H9 (cell line): ENCODE measurements at regions not wholly inside any gene's neighbourhood (a gene's known extent, or its start where the extent isn't known, plus 50 kb on each side); places are given as distances from the start of the nearest gene placed in this dataset.

Experiments used
- DNase-seq: peaks from one replicate; pipeline ENCODE4 v3.0.0-alpha.2; 2017
- H2AFZ ChIP-seq: one replicate; pipeline ENCODE4 v1.6.1; 2013; ENCODE audit warnings: mild to moderate bottlenecking, low read length, control low read depth, moderate library complexity
- H2AK5ac ChIP-seq: 2 replicates; pipeline ENCODE4 v1.6.1; 2013; ENCODE audit warnings: low read length, control low read depth, mixed read lengths; ENCODE audit not compliant: insufficient read length
- H2BK120ac ChIP-seq: one replicate; pipeline ENCODE4 v1.6.1; 2013; ENCODE audit warnings: low read depth, mild to moderate bottlenecking, low read length, control low read depth, inconsistent platforms; ENCODE audit not compliant: poor library complexity, severe bottlenecking
- H2BK12ac ChIP-seq: 2 replicates; pipeline ENCODE4 v1.6.1; 2013; ENCODE audit warnings: low read length, control low read depth, mixed read lengths, low read depth; ENCODE audit not compliant: insufficient read length
- H2BK15ac ChIP-seq: 2 replicates; pipeline ENCODE4 v1.6.1; 2013; ENCODE audit warnings: low read depth, low read length, control low read depth
- H2BK20ac ChIP-seq: one replicate; pipeline ENCODE4 v1.6.1; 2013; ENCODE audit warnings: low read depth, mild to moderate bottlenecking, low read length, control low read depth, inconsistent platforms; ENCODE audit not compliant: poor library complexity, severe bottlenecking
- H2BK5ac ChIP-seq: 2 replicates; pipeline ENCODE4 v1.6.1; 2013; ENCODE audit warnings: low read length, control low read depth, mixed read lengths; ENCODE audit not compliant: insufficient read length
- H3K14ac ChIP-seq: 2 replicates; pipeline ENCODE4 v1.6.1; 2013; ENCODE audit warnings: low read length, control low read depth; ENCODE audit not compliant: insufficient read depth
- H3K18ac ChIP-seq: 2 replicates; pipeline ENCODE4 v1.6.1; 2013; ENCODE audit warnings: low read depth, mild to moderate bottlenecking, mixed read lengths, low read length, control low read depth; ENCODE audit not compliant: insufficient read length
- H3K23ac ChIP-seq: 2 replicates; pipeline ENCODE4 v1.6.1; 2013; ENCODE audit warnings: low read length, control low read depth, mixed read lengths, low read depth; ENCODE audit not compliant: insufficient read length
- H3K23me2 ChIP-seq: 2 replicates; pipeline ENCODE4 v1.6.1; 2013; ENCODE audit warnings: low read depth, mild to moderate bottlenecking, mixed read lengths, low read length, control low read depth; ENCODE audit not compliant: insufficient read length, poor library complexity, severe bottlenecking
- H3K27ac ChIP-seq: 2 replicates; pipeline ENCODE4 v1.5.1; 2013; ENCODE audit warnings: low read length, control low read depth, mixed read lengths, low read depth; ENCODE audit not compliant: insufficient read length
- H3K27me3 ChIP-seq: 2 replicates; pipeline ENCODE4 v1.6.1; 2013; ENCODE audit warnings: low read length, control low read depth, inconsistent platforms; ENCODE audit not compliant: insufficient read depth
- H3K4ac ChIP-seq: 2 replicates; pipeline ENCODE4 v1.6.1; 2013; ENCODE audit warnings: low read depth, mild to moderate bottlenecking, control low read depth, inconsistent platforms, low read length, moderate library complexity
- H3K4me1 ChIP-seq: 2 replicates; pipeline ENCODE4 v1.6.1; 2013; ENCODE audit warnings: low read length, control low read depth, inconsistent platforms; ENCODE audit not compliant: insufficient read depth
- H3K4me2 ChIP-seq: 2 replicates; pipeline ENCODE4 v1.6.1; 2013; ENCODE audit warnings: low read length, control low read depth, mixed read lengths; ENCODE audit not compliant: insufficient read length, insufficient read depth
- H3K56ac ChIP-seq: 2 replicates; pipeline ENCODE4 v1.6.1; 2013; ENCODE audit warnings: low read depth, mild to moderate bottlenecking, mixed read lengths, low read length, control low read depth; ENCODE audit not compliant: insufficient read length
- H3K79me1 ChIP-seq: 2 replicates; pipeline ENCODE4 v1.6.1; 2013; ENCODE audit warnings: low read depth, mild to moderate bottlenecking, moderate library complexity, low read length, control low read depth, inconsistent platforms; ENCODE audit not compliant: insufficient read depth, poor library complexity, severe bottlenecking
- H3K79me2 ChIP-seq: 2 replicates; pipeline ENCODE4 v1.6.1; 2013; ENCODE audit warnings: low read length, control low read depth, inconsistent platforms; ENCODE audit not compliant: insufficient read depth
- H3K9ac ChIP-seq: 2 replicates; pipeline ENCODE4 v1.6.1; 2013; ENCODE audit warnings: low read length, control low read depth, mixed read lengths; ENCODE audit not compliant: insufficient read length; ENCODE audit errors: extremely low read depth
- H3K9me3 ChIP-seq: one replicate; pipeline ENCODE4 v1.6.1; 2013; ENCODE audit warnings: low read depth, low read length, inconsistent platforms; ENCODE audit not compliant: control insufficient read depth
- H3T11ph ChIP-seq: one replicate; pipeline ENCODE4 v1.6.1; 2013; ENCODE audit warnings: mild to moderate bottlenecking, low read length, control low read depth, inconsistent platforms
- H4K20me1 ChIP-seq: one replicate; pipeline ENCODE4 v1.6.1; 2013; ENCODE audit not compliant: control insufficient read depth, insufficient read length, insufficient read depth
- H4K5ac ChIP-seq: 2 replicates; pipeline ENCODE4 v1.6.1; 2013; ENCODE audit warnings: low read depth, mild to moderate bottlenecking, mixed read lengths, low read length, control low read depth; ENCODE audit not compliant: insufficient read length
- H4K8ac ChIP-seq: replicated peaks from 2 replicates; pipeline ENCODE4 v1.6.1; 2013; ENCODE audit warnings: low read length, control low read depth, mixed read lengths, low read depth; ENCODE audit not compliant: insufficient read length
- H4K91ac ChIP-seq: 2 replicates; pipeline ENCODE4 v1.6.1; 2013; ENCODE audit warnings: low read depth, mild to moderate bottlenecking, moderate library complexity, mixed read lengths, low read length, control low read depth; ENCODE audit not compliant: insufficient read length
- H3K27ac Mint-ChIP-seq, 3 experiments: 2 replicates in 2 of 3; 3 replicates in 1 of 3; pipeline ENCODE4 v1.8.0; 2020 to 2021; ENCODE audit warnings: mixed read lengths in 3 of 3, mild to moderate bottlenecking in 1 of 3, moderate library complexity in 1 of 3
- H3K27me3 Mint-ChIP-seq: 2 replicates; pipeline ENCODE4 v1.8.0; 2021; ENCODE audit warnings: low read depth, mild to moderate bottlenecking, moderate library complexity, mixed read lengths
- H3K36me3 Mint-ChIP-seq, 3 experiments: 2 replicates in 2 of 3; 3 replicates in 1 of 3; pipeline ENCODE4 v1.8.0; 2020 to 2021; ENCODE audit warnings: low read depth in 3 of 3, mixed read lengths in 3 of 3; ENCODE audit not compliant: insufficient read depth in 1 of 3
- H3K4me1 Mint-ChIP-seq, 2 experiments: 2 replicates each; pipeline ENCODE4 v1.8.0; 2020; ENCODE audit warnings: mixed read lengths in 2 of 2
- H3K4me3 Mint-ChIP-seq, 2 experiments: 2 replicates in 1 of 2; 3 replicates in 1 of 2; pipeline ENCODE4 v1.8.0; 2020 to 2021; ENCODE audit warnings: mild to moderate bottlenecking in 2 of 2, mixed read lengths in 2 of 2, moderate library complexity in 1 of 2
- H3K9me3 Mint-ChIP-seq, 2 experiments: 2 replicates in 1 of 2; 3 replicates in 1 of 2; pipeline ENCODE4 v1.8.0; 2020; ENCODE audit warnings: mild to moderate bottlenecking in 2 of 2, mixed read lengths in 2 of 2, moderate library complexity in 1 of 2
- CTCF ChIP-seq: fragments of 200-600 bp; sonication (generic); conservative IDR thresholded peaks from 3 replicates; pipeline ENCODE4 v1.8.0; 2021; ENCODE audit warnings: antibody characterized with exemption, mild to moderate bottlenecking
- WGBS: extraction: QIAGEN DNeasy Blood & Tissue Kit; methylation state at CpG from one replicate; pipeline ENCODE4 v1.1.7; 2013; ENCODE audit warnings: missing lambda C conversion rate, low lambda C conversion rate, mixed read lengths; ENCODE audit not compliant: insufficient read length; ENCODE audit errors: extremely low coverage; 5-methylcytosine and 5-hydroxymethylcytosine counted together

DNA sequence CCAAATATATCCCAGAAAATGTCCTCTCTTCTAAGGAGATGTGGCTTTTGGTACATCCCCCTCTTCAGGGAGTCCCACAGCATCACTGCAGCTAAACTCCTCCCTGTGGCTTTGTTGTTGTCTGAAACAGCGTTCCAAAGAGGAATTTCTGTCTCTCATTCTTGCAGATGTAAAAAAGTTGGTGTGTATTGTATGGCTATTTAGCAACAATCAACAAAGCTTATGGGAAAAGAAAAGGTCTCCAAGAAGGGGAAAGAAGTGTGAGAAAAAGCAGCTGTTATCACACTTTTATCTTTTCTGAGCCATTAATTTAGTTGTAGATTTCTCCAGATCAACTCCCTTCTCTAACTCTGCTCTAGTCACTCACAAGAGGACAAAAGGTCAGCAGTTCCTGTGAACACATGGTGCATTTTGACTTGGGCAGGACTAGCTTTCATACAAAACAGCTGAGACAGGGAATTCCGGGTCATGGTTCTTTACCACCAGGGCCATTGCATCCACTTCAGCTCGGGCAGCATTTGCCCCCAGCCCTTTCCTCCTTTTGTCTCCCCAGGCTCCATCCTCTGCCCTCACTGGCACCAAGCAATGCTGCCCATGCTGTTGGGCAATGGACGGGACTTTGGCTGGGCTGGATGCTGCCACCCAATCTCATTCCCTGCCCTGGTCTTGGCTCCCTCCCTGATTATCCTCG lies 184.7 kb downstream of the TMX1 start:
- H4K5ac ChIP-seq, result no peak overlapping the region
- H3K18ac ChIP-seq, result no peak overlapping the region
- WGBS, result no CpG with 5 or more reads among the region's 5 CpGs
- peaks cover 4% of the 10 kb centered on the region for H3K9me3 ChIP-seq
- H2BK12ac ChIP-seq, result no peak overlapping the region
- no peak overlapping the region for H3K4me2 ChIP-seq
- DNase-seq, result no peak
- H3K4me1 ChIP-seq, result no peaks in the 10 kb centered on the region
- no peak for TF ChIP-seq CTCF
- no peaks in the 10 kb centered on the region for H3K23me2 ChIP-seq
- H4K8ac ChIP-seq, result no peak overlapping the region
- H3K27ac ChIP-seq, result no peak overlapping the region
- H2BK120ac ChIP-seq, result no peak overlapping the region
- Mint-ChIP-seq H3K36me3 (peaks cover 4 to 7% (median 5%) of the 10 kb centered on the region in 3 experiments; a peak in 4 of 7 replicates), H3K4me3 (no peak overlapping the region), H3K27ac (no peak overlapping the region), H3K9me3 (peaks cover 6 to 12% of the 10 kb centered on the region in 2 experiments), H3K27me3 (peaks cover 1% of the 10 kb centered on the region; the same call in 1 of the 2 replicates), H3K4me1 (peaks cover 5 to 13% of the 10 kb centered on the region in 2 experiments; a peak in 2 of 4 replicates)
- H3K4ac ChIP-seq, result no peak overlapping the region
- no peak overlapping the region for H4K91ac ChIP-seq
- no peak overlapping the region for H3K56ac ChIP-seq
- no peaks in the 10 kb centered on the region for H3K79me2 ChIP-seq
- peak overlapping the region; percentile 69; the same call in 1 of the 2 replicates for H3K14ac ChIP-seq
- H3K79me1 ChIP-seq, result no peaks in the 10 kb centered on the region
- no peak overlapping the region for H3T11ph ChIP-seq
- no peak overlapping the region for H3K9ac ChIP-seq
- no peak overlapping the region for H2AK5ac ChIP-seq
- peak overlapping the region; percentile 40 for H2AFZ ChIP-seq
- H3K23ac ChIP-seq, result peak overlapping the region; percentile 59
- no peaks in the 10 kb centered on the region for H3K27me3 ChIP-seq
- H2BK5ac ChIP-seq, result no peak overlapping the region
- no peaks in the 10 kb centered on the region for H4K20me1 ChIP-seq
- H2BK15ac ChIP-seq, result no peak overlapping the region
- H2BK20ac ChIP-seq, result no peak overlapping the region
